CD14-positive monocyte (primary cell): ENCODE measurements at regions not wholly inside any gene's neighbourhood (a gene's known extent, or its start where the extent isn't known, plus 50 kb on each side); places are given as distances from the start of the nearest gene placed in this dataset.

Experiments used
- DNase-seq, 3 donors: peaks; one replicate each; pipeline ENCODE4 v3.0.0-alpha.2; 2011 to 2022
- H2AFZ ChIP-seq: 2 replicates; pipeline ENCODE4 v1.6.0; 2012; ENCODE audit warnings: mild to moderate bottlenecking, low read depth, low read length, inconsistent platforms; ENCODE audit not compliant: insufficient read depth, poor library complexity, severe bottlenecking
- H3K27ac ChIP-seq, 2 donors: 1 replicate in 1 of 2; 2 replicates in 1 of 2; pipeline ENCODE4 v1.5.1; 2012 to 2013; ENCODE audit warnings: low read length in 2 of 2, control low read depth in 1 of 2, inconsistent platforms in 1 of 2, low read depth in 1 of 2, mild to moderate bottlenecking in 1 of 2
- H3K27me3 ChIP-seq, 2 donors: one replicate each; pipeline versions ENCODE4 v1.6.0 to v1.6.1; 2011 to 2013; ENCODE audit warnings: low read length in 2 of 2; ENCODE audit not compliant: control insufficient read depth in 2 of 2, insufficient read depth in 2 of 2
- H3K36me3 ChIP-seq, 2 donors: replicated peaks in 1 of 2; 1 replicate in 1 of 2; 2 replicates in 1 of 2; pipeline versions ENCODE4 v1.5.1 to v1.6.1; 2012 to 2013; ENCODE audit warnings: low read length in 2 of 2, control low read depth in 1 of 2, inconsistent platforms in 1 of 2, mild to moderate bottlenecking in 1 of 2; ENCODE audit not compliant: insufficient read depth in 2 of 2, control insufficient read depth in 1 of 2
- H3K4me1 ChIP-seq, 2 donors: 1 replicate in 1 of 2; 2 replicates in 1 of 2; pipeline versions ENCODE4 v1.5.1 to v1.6.1; 2012 to 2013; ENCODE audit warnings: low read length in 2 of 2, control low read depth in 1 of 2, inconsistent platforms in 1 of 2, mild to moderate bottlenecking in 1 of 2, moderate library complexity in 1 of 2; ENCODE audit not compliant: insufficient read depth in 2 of 2, control insufficient read depth in 1 of 2
- H3K4me2 ChIP-seq: replicated peaks from 2 replicates; pipeline ENCODE3; 2012; ENCODE audit warnings: low read length, moderate library complexity, mild to moderate bottlenecking; ENCODE audit not compliant: poor library complexity, severe bottlenecking; ENCODE audit errors: extremely low read depth
- H3K4me3 ChIP-seq, 3 experiments: fragments of 200-600 bp in 1 of 3; sonication (generic) in 1 of 3; replicated peaks in 1 of 3; 1 replicate in 2 of 3; 2 replicates in 1 of 3; pipeline ENCODE4 v1.5.1; 2011 to 2013; ENCODE audit warnings: low read length in 3 of 3, mild to moderate bottlenecking in 3 of 3, control low read depth in 2 of 3, low read depth in 2 of 3, inconsistent platforms in 1 of 3, moderate library complexity in 1 of 3
- H3K79me2 ChIP-seq: 2 replicates; pipeline ENCODE4 v1.6.0; 2012; ENCODE audit warnings: mild to moderate bottlenecking, control low read depth, inconsistent platforms, low read length, moderate library complexity; ENCODE audit not compliant: insufficient read depth
- H3K9ac ChIP-seq: 2 replicates; pipeline ENCODE4 v1.6.0; 2017; ENCODE audit warnings: low read length, mild to moderate bottlenecking; ENCODE audit not compliant: insufficient read depth, poor library complexity, severe bottlenecking
- H3K9me3 ChIP-seq, 2 donors: replicated peaks in 1 of 2; 1 replicate in 1 of 2; 2 replicates in 1 of 2; pipeline versions ENCODE4 v1.5.1 to v1.6.1; 2012 to 2013; ENCODE audit warnings: low read length in 2 of 2, control low read depth in 1 of 2; ENCODE audit not compliant: control insufficient read depth in 1 of 2, insufficient read depth in 1 of 2
- H4K20me1 ChIP-seq: 2 replicates; pipeline ENCODE4 v1.6.0; 2012; ENCODE audit warnings: mild to moderate bottlenecking, low read length, control low read depth, moderate library complexity; ENCODE audit not compliant: insufficient read depth
- H3K27ac Mint-ChIP-seq, 7 donors: one replicate each; pipeline ENCODE4 v1.8.0; 2020; ENCODE audit warnings: mild to moderate bottlenecking in 7 of 7, mixed read lengths in 7 of 7, moderate library complexity in 6 of 7, inconsistent platforms in 2 of 7
- H3K27me3 Mint-ChIP-seq, 3 donors: one replicate each; pipeline ENCODE4 v1.8.0; 2021 to 2022; ENCODE audit warnings: low read depth in 3 of 3, mild to moderate bottlenecking in 3 of 3, mixed read lengths in 3 of 3, moderate library complexity in 3 of 3, inconsistent platforms in 1 of 3
- H3K36me3 Mint-ChIP-seq, 2 donors: one replicate each; pipeline ENCODE4 v1.8.0; 2020; ENCODE audit warnings: mixed read lengths in 2 of 2, inconsistent platforms in 1 of 2, mild to moderate bottlenecking in 1 of 2
- H3K4me1 Mint-ChIP-seq: one replicate; pipeline ENCODE4 v1.8.0; 2020; ENCODE audit warnings: mild to moderate bottlenecking, mixed read lengths
- H3K4me3 Mint-ChIP-seq, 2 donors: one replicate each; pipeline ENCODE4 v1.8.0; 2020; ENCODE audit warnings: mild to moderate bottlenecking in 2 of 2, mixed read lengths in 2 of 2, moderate library complexity in 1 of 2
- H3K9me3 Mint-ChIP-seq, 7 donors: one replicate each; pipeline ENCODE4 v1.8.0; 2020 to 2022; ENCODE audit warnings: mixed read lengths in 7 of 7, mild to moderate bottlenecking in 6 of 7, moderate library complexity in 6 of 7, inconsistent platforms in 2 of 7
- WGBS: methylation state at CpG from one replicate; pipeline ENCODE4 v1.1.5; 2013; ENCODE audit warnings: missing lambda C conversion rate; ENCODE audit not compliant: insufficient coverage; 5-methylcytosine and 5-hydroxymethylcytosine counted together
- intact Hi-C, 2 donors: fragments of 100-400 bp; cut with micrococcal nuclease; formaldehyde crosslinking; loops; one replicate each; pipeline versions ENCODE4 v1.15.0 to v1.15.1; 2023
- TF ChIP-seq, protein P1 (sequence below): fragments of 200-600 bp; IDR thresholded peaks from one replicate; pipeline ENCODE4 v1.8.0; 2022; ENCODE audit warnings: antibody characterized with exemption, mild to moderate bottlenecking

DNA sequence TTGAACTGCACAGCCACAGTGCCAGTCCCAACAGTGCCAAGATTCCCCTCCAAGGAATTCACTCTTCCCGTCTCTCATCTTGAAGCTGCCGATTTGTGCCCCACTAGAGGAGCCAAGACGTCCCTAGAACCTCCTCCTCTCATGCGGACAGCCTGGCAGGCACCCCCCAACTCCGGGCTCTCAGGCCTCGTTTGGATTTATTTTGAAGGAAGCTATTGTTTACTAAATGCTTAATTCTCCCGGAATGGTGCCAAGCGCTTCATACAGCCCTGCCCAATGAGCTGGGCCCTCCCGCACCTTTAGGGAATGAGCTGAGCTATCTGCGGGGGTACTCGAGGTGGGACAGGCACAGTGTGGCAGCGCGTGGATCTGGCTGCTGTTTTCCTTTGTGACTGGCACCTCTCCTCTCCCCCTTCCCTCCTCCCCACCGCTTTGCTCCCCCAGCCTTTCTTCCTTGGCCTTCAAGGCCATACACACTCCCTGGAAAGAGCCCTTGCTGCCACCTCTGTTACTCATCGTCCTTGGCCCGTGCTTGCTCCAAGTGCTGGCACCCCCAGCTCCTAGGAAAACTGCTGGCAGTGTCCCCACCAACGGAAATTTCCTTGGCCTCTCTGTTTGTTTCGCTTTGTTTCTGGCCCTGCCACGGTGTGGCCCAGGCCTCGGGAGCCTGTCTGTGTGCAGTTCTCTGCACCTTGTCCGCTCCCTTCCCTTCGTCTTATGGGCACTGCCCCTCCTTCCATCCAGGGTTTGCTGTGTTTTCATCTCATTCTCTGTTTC, 49.9 kb upstream of the CDR2 start:
- DNase-seq: no peak
- Mint-ChIP-seq H3K4me3 (no peak overlapping the region), H3K9me3 (peaks cover 0 to 7% (median 3%) of the 10 kb centered on the region in 7 donors), H3K4me1 (no peaks in the 10 kb centered on the region), H3K27ac (peak overlapping the region in 5 of 7 donors; percentile 12 to 59 (median 38)), H3K27me3 (peaks cover 0 to 2% (median 2%) of the 10 kb centered on the region in 3 donors), H3K36me3 (peaks cover 81 to 95% of the 10 kb centered on the region in 2 donors)
- WGBS: 97% methylated on average over 17 of the region's 22 CpGs
- no peak overlapping the region for H3K4me3 ChIP-seq
- no peaks in the 10 kb centered on the region for H3K4me1 ChIP-seq
- TF ChIP-seq, protein P1, sequence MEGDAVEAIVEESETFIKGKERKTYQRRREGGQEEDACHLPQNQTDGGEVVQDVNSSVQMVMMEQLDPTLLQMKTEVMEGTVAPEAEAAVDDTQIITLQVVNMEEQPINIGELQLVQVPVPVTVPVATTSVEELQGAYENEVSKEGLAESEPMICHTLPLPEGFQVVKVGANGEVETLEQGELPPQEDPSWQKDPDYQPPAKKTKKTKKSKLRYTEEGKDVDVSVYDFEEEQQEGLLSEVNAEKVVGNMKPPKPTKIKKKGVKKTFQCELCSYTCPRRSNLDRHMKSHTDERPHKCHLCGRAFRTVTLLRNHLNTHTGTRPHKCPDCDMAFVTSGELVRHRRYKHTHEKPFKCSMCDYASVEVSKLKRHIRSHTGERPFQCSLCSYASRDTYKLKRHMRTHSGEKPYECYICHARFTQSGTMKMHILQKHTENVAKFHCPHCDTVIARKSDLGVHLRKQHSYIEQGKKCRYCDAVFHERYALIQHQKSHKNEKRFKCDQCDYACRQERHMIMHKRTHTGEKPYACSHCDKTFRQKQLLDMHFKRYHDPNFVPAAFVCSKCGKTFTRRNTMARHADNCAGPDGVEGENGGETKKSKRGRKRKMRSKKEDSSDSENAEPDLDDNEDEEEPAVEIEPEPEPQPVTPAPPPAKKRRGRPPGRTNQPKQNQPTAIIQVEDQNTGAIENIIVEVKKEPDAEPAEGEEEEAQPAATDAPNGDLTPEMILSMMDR: no peak
- H2AFZ ChIP-seq: no peak overlapping the region
- H3K36me3 ChIP-seq: peaks cover 28 to 89% of the 10 kb centered on the region in 2 donors
- no peaks in the 10 kb centered on the region for H3K9me3 ChIP-seq
- no peaks in the 10 kb centered on the region for H3K79me2 ChIP-seq
- intact Hi-C loops: no loop called here
- no peak overlapping the region for H3K27ac ChIP-seq
- H3K27me3 ChIP-seq: no peaks in the 10 kb centered on the region
- no peaks in the 10 kb centered on the region for H4K20me1 ChIP-seq
- no peak overlapping the region for H3K4me2 ChIP-seq
- no peak overlapping the region for H3K9ac ChIP-seq
